Activated T-cell treated with anti-CD3 and anti-CD28 coated beads, Interleukin-2, amount 50 U/mL, for 4 hours (primary cell): ENCODE measurements at regions not wholly inside any gene's neighbourhood (a gene's known extent, or its start where the extent isn't known, plus 50 kb on each side); places are given as distances from the start of the nearest gene placed in this dataset.
"Not testable (repeated sequence)": the region's sequence is repeated elsewhere in the genome, so short reads cannot be mapped to it uniquely, and the experiment has no call there.

Experiments
- ATAC-seq, 2 donors: fragments of 200-7000 bp; cut with Tn5 transposase; one replicate each; pipeline ENCODE4 v1.10.0; 2021
- DNase-seq: peaks from one replicate; pipeline ENCODE4 v3.0.0-alpha.2; 2020
- H3K27me3 Mint-ChIP-seq: one replicate; pipeline ENCODE4 v1.8.0; 2021; ENCODE audit warnings: low read depth, mixed read lengths
- H3K36me3 Mint-ChIP-seq: one replicate; pipeline ENCODE4 v1.8.0; 2022; ENCODE audit warnings: mixed read lengths; ENCODE audit not compliant: insufficient read depth
- H3K4me1 Mint-ChIP-seq: one replicate; pipeline ENCODE4 v1.8.0; 2021; ENCODE audit warnings: low read depth, mixed read lengths
- H3K4me3 Mint-ChIP-seq: one replicate; pipeline ENCODE4 v1.8.0; 2021; ENCODE audit warnings: mild to moderate bottlenecking, moderate library complexity, mixed read lengths
- H3K9me3 Mint-ChIP-seq: one replicate; pipeline ENCODE4 v1.8.0; 2021; ENCODE audit warnings: mixed read lengths

- Mint-ChIP-seq H3K4me3 (no peak overlapping the region), H3K9me3 (no peaks in the 10 kb centered on the region), H3K27me3 (peaks cover 2% of the 10 kb centered on the region), H3K36me3 (no peaks in the 10 kb centered on the region), H3K4me1 (peaks cover 4% of the 10 kb centered on the region)
- no peak for DNase-seq
- ATAC-seq = no peak
Measured at GRCh38 chr4:151860561-151861093, 99.8 kb upstream of the GATB start.

GRCh38 chr4:151859641-151860040, 98.8 kb upstream of the GATB start:
- H3K4me3 Mint-ChIP-seq = no peak overlapping the region
- DNase-seq = no peak
- no peaks in the 10 kb centered on the region for H3K9me3 Mint-ChIP-seq
- ATAC-seq = no peak
- no peaks in the 10 kb centered on the region for H3K36me3 Mint-ChIP-seq
- H3K27me3 Mint-ChIP-seq = peaks cover 2% of the 10 kb centered on the region
- no peaks in the 10 kb centered on the region for H3K4me1 Mint-ChIP-seq

GRCh38 chr4:151858356-151858755, 97.5 kb upstream of the GATB start:
- ATAC-seq = no peak
- no peaks in the 10 kb centered on the region for H3K4me1 Mint-ChIP-seq
- no peak overlapping the region for H3K4me3 Mint-ChIP-seq
- H3K36me3 Mint-ChIP-seq = no peaks in the 10 kb centered on the region
- no peaks in the 10 kb centered on the region for H3K9me3 Mint-ChIP-seq
- DNase-seq = no peak
- H3K27me3 Mint-ChIP-seq = peaks cover 2% of the 10 kb centered on the region

- Mint-ChIP-seq H3K4me3 (no peak overlapping the region), H3K36me3 (no peaks in the 10 kb centered on the region), H3K4me1 (no peaks in the 10 kb centered on the region), H3K27me3 (peaks cover 2% of the 10 kb centered on the region), H3K9me3 (no peaks in the 10 kb centered on the region)
- no peak for DNase-seq
- no peak for ATAC-seq
Measured at GRCh38 chr4:151857368-151857767, 96.6 kb upstream of the GATB start.

- H3K4me1 Mint-ChIP-seq = no peaks in the 10 kb centered on the region
- no peak for ATAC-seq
Measured at GRCh38 chr4:151855747-151856146, 94.9 kb upstream of the GATB start.

GRCh38 chr4:151854731-151855130, 93.9 kb upstream of the GATB start:
- no peak for ATAC-seq
- no peaks in the 10 kb centered on the region for H3K4me1 Mint-ChIP-seq

More at GRCh38 chr4:151855747-151856146, 94.9 kb upstream of the GATB start:
- Mint-ChIP-seq H3K4me3 (no peak overlapping the region), H3K9me3 (no peaks in the 10 kb centered on the region), H3K36me3 (no peaks in the 10 kb centered on the region), H3K27me3 (no peaks in the 10 kb centered on the region)
- DNase-seq = no peak

DNA sequence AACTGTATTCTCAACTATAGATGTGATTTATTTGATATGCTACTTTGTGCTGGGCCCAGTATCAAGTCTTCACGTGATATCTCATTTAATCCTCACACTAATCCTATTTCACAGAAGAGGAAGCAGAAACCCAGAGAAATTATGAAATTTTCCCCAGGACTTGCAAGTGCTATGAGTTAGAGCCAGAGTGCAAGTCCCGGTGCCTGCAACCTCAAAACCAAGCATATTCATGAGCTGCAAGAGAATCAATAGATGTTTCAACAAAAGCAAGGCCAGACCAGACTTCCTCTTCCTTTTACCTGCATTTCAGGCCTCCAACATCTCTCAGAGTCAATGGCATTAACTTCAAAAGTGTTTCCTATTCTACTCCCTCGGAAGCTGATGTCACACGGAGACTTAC, 92.2 kb upstream of the GATB start:
- H3K27me3 Mint-ChIP-seq = no peaks in the 10 kb centered on the region
- no peaks in the 10 kb centered on the region for H3K36me3 Mint-ChIP-seq
- ATAC-seq (no peak), DNase-seq (no peak)
- H3K9me3 Mint-ChIP-seq = peaks cover 4% of the 10 kb centered on the region
- H3K4me1 Mint-ChIP-seq = no peaks in the 10 kb centered on the region
- no peak overlapping the region for H3K4me3 Mint-ChIP-seq

More at GRCh38 chr4:151854731-151855130, 93.9 kb upstream of the GATB start:
- H3K36me3 Mint-ChIP-seq = no peaks in the 10 kb centered on the region
- no peak for DNase-seq
- H3K4me3 Mint-ChIP-seq = no peak overlapping the region
- H3K27me3 Mint-ChIP-seq = no peaks in the 10 kb centered on the region
- H3K9me3 Mint-ChIP-seq = no peaks in the 10 kb centered on the region

DNA sequence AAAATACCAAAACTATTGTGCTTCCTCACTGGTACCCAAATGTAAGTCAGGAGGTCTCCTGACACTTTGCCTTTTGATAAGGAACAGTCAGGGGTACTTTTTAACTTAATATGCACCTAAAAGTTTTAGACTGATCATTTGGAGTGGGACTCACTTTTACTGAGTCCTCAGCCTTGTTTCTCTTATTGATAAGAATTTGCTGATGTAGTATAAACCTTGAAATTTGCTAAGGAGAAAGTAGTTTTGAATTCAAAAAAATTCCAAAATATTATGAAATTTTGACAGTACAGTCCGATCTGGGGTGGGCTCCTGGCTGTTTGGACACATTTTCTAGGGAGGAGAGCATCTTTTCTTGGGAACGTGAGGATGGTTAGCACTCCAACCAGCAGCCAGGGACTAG, 91.4 kb upstream of the GATB start:
- no peak overlapping the region for H3K4me3 Mint-ChIP-seq
- no peaks in the 10 kb centered on the region for H3K27me3 Mint-ChIP-seq
- H3K4me1 Mint-ChIP-seq = no peaks in the 10 kb centered on the region
- ATAC-seq = no peak
- peaks cover 4% of the 10 kb centered on the region for H3K9me3 Mint-ChIP-seq
- DNase-seq = no peak
- no peaks in the 10 kb centered on the region for H3K36me3 Mint-ChIP-seq

DNA sequence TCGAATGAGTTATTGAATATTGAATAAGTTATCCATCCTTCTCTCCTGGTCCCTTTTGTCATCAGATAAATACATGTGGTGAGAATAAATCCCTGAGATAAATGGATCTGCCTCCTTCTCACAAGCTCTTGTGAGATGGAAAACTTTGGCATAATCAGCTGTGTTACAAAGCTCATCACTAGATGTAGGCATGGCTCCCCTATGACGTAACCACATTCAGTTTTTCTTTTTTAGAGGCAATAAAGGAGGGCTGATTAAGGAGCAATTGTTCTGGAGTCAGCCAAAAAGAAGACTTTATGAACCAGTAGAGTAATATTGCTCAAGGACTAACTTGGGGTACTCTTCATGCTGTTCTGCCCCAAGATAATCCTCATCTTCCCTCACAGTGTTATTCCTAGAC, 90.5 kb upstream of the GATB start:
- no peaks in the 10 kb centered on the region for H3K36me3 Mint-ChIP-seq
- H3K27me3 Mint-ChIP-seq = no peaks in the 10 kb centered on the region
- H3K4me1 Mint-ChIP-seq = no peaks in the 10 kb centered on the region
- peaks cover 4% of the 10 kb centered on the region for H3K9me3 Mint-ChIP-seq
- H3K4me3 Mint-ChIP-seq = no peak overlapping the region
- DNase-seq (no peak), ATAC-seq (no peak)

DNA sequence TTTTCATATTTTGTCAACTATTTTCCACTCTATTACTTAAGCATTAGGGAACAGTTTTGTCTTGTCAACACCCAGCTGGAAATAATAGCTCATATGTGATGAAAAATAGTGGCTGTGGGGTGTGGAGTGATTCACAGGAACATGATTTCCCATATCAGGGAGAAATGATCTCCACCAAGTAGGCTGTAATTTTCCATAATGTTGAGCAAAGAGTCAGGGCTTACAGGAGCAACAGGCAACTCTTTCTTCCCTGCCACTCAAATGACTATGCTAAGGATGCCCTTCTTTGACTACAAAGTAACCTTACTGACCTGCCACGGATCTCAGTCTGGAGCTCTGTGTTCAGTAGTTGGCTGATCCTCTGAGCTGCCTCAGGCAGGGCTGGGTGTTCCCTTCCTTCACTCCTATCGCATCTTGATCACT, 90.0 kb upstream of the GATB start:
- DNase-seq (no peak), ATAC-seq (no peak)
- H3K4me3 Mint-ChIP-seq = no peak overlapping the region
- H3K9me3 Mint-ChIP-seq = peaks cover 4% of the 10 kb centered on the region
- H3K4me1 Mint-ChIP-seq = no peaks in the 10 kb centered on the region
- H3K36me3 Mint-ChIP-seq = no peaks in the 10 kb centered on the region
- no peaks in the 10 kb centered on the region for H3K27me3 Mint-ChIP-seq

DNA sequence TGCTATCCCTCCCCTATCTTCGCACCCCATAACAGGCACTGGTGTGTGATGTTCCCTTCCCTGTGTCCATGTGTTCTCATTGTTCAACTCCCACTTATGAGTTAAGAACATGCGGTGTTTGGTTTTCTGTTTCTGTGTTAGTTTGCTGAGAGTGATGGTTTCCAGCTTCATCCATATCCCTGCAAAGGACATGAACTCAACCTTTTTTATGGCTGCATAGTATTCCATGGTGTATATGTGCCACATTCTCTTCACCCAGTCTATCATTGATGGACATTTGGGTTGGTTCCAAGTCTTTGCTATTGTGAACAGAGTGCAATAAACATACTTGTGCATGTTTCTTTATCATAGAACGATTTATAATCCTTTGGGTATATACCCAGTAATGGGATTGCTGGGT, 84.7 kb upstream of the GATB start:
- ATAC-seq, DNase-seq, H3K27me3 Mint-ChIP-seq, H3K4me3 Mint-ChIP-seq, H3K4me1 Mint-ChIP-seq, H3K9me3 Mint-ChIP-seq, H3K36me3 Mint-ChIP-seq: not testable (repeated sequence)

- no peaks in the 10 kb centered on the region for H3K9me3 Mint-ChIP-seq
Measured at GRCh38 chr4:151842430-151843079, 81.7 kb upstream of the GATB start.

DNA sequence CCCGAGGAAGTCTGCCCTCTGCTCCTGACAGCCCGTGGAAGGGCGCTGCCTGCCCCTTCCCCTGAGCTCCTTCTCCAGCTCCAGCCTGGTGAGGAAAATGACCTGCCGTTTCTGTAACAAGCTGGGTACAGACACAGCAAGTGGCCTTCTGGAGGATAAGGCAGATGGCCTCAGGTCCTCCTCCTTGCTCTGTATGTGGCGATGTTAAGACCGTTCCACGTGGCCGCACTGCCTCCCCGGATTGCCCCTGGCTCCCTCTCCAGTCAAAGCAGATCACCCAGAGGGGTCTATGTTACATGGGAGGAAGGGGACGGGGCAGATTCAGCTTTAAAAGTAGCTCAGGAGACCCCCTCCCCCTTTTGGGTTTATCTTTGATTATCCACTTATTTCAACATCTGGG, 80.3 kb upstream of the GATB start:
- Mint-ChIP-seq H3K9me3 (no peaks in the 10 kb centered on the region), H3K4me1 (no peaks in the 10 kb centered on the region), H3K36me3 (no peaks in the 10 kb centered on the region), H3K27me3 (peaks cover 5% of the 10 kb centered on the region), H3K4me3 (no peak overlapping the region)
- ATAC-seq (no peak), DNase-seq (no peak)

More at GRCh38 chr4:151842430-151843079, 81.7 kb upstream of the GATB start:
- Mint-ChIP-seq H3K4me1 (no peaks in the 10 kb centered on the region), H3K4me3 (no peak overlapping the region), H3K36me3 (no peaks in the 10 kb centered on the region), H3K27me3 (peaks cover 5% of the 10 kb centered on the region)
- DNase-seq (no peak), ATAC-seq (no peak)

DNA sequence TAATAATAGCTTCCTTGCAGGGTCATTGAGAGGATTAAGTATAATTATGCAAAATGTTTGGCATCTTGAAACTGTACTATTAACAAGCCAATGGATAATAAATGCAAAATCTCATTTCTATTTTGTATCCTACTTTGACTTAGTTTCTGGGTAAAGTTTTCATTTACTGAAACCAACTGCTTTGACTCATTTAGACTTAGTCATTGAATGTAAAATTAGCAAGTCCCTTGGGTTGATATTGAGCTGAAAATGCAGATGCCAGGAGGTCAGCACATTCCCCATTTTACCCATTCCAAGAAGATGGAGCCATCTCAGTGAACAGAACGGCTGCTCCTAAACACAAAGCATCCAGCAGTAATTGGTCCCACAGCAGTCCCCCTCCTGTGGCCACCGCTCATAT, 74.7 kb upstream of the GATB start:
- ATAC-seq (no peak), DNase-seq (no peak)
- no peaks in the 10 kb centered on the region for H3K9me3 Mint-ChIP-seq
- no peaks in the 10 kb centered on the region for H3K4me1 Mint-ChIP-seq
- H3K27me3 Mint-ChIP-seq = no peaks in the 10 kb centered on the region
- no peak overlapping the region for H3K4me3 Mint-ChIP-seq
- no peaks in the 10 kb centered on the region for H3K36me3 Mint-ChIP-seq

DNA sequence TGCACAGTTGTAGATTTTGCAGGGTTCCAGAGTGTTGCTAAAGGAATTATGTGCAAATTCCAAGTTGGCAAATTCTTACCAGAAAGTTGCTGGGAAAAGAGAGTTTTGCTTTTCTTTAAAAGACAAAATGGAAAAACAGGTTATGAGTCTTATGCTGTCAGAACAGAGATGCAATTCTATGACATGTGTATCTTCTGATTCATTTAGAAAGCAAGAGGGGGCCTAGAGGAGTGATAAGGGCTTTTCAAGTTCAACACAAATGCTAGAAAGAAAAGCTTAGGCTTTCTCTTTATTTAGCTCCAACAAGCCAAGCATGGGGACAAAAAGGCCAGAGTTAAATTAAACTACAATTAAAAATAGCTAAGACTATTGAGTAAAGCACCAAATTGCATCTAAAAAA, 72.4 kb upstream of the GATB start:
- peak; percentile 27 to 48 for ATAC-seq
- no peak for DNase-seq
- no peaks in the 10 kb centered on the region for H3K36me3 Mint-ChIP-seq
- no peaks in the 10 kb centered on the region for H3K4me1 Mint-ChIP-seq
- no peaks in the 10 kb centered on the region for H3K9me3 Mint-ChIP-seq
- no peaks in the 10 kb centered on the region for H3K27me3 Mint-ChIP-seq
- no peak overlapping the region for H3K4me3 Mint-ChIP-seq
